Osteoblast (primary cell): ENCODE measurements at regions not wholly inside any gene's neighbourhood (a gene's known extent, or its start where the extent isn't known, plus 50 kb on each side); places are given as distances from the start of the nearest gene placed in this dataset.
"Not testable (repeated sequence)": the region's sequence is repeated elsewhere in the genome, so short reads cannot be mapped to it uniquely, and the experiment has no call there.

Source experiments
- DNase-seq: peaks from one replicate; pipeline ENCODE4 v3.0.0; 2011; ENCODE audit warnings: low spot score, mixed read lengths; ENCODE audit not compliant: insufficient read length; ENCODE audit errors: missing footprints
- H2AFZ ChIP-seq: 2 replicates; pipeline ENCODE4 v1.6.0; 2011; ENCODE audit warnings: mild to moderate bottlenecking, low read length
- H3K27ac ChIP-seq: 2 replicates; pipeline ENCODE4 v1.5.1; 2011; ENCODE audit warnings: mild to moderate bottlenecking, low read depth, low read length, moderate library complexity
- H3K27me3 ChIP-seq: 2 replicates; pipeline ENCODE4 v1.6.0; 2012; ENCODE audit warnings: mild to moderate bottlenecking, control low read depth, inconsistent platforms, low read length, moderate library complexity; ENCODE audit not compliant: insufficient read depth
- H3K36me3 ChIP-seq: 2 replicates; pipeline ENCODE4 v1.5.1; 2011; ENCODE audit warnings: mild to moderate bottlenecking, low read length, control low read depth, moderate library complexity; ENCODE audit not compliant: insufficient read depth
- H3K4me1 ChIP-seq: 2 replicates; pipeline ENCODE4 v1.5.1; 2011; ENCODE audit warnings: mild to moderate bottlenecking, low read length, control low read depth, moderate library complexity; ENCODE audit not compliant: insufficient read depth
- H3K4me2 ChIP-seq: 2 replicates; pipeline ENCODE4 v1.6.0; 2011; ENCODE audit warnings: mild to moderate bottlenecking, low read length; ENCODE audit not compliant: insufficient read depth
- H3K4me3 ChIP-seq: fragments of 200-600 bp; sonication (generic); 3 replicates; pipeline ENCODE4 v1.5.1; 2012; ENCODE audit warnings: mild to moderate bottlenecking, low read length, inconsistent platforms; ENCODE audit not compliant: insufficient read depth
- H3K79me2 ChIP-seq: 2 replicates; pipeline ENCODE4 v1.6.0; 2012; ENCODE audit warnings: mild to moderate bottlenecking, low read length, control low read depth, inconsistent platforms; ENCODE audit not compliant: insufficient read depth
- H3K9me3 ChIP-seq: 2 replicates; pipeline ENCODE4 v1.5.1; 2011; ENCODE audit warnings: low read depth, low read length, control low read depth
- H4K20me1 ChIP-seq: 2 replicates; pipeline ENCODE4 v1.6.0; 2012; ENCODE audit warnings: mild to moderate bottlenecking, low read length, control low read depth; ENCODE audit not compliant: insufficient read depth
- CTCF ChIP-seq: IDR thresholded peaks from 2 replicates; pipeline ENCODE4 v1.5.1; 2011; ENCODE audit warnings: mild to moderate bottlenecking, low read depth, low read length, moderate library complexity; ENCODE audit errors: extremely low read depth

DNA sequence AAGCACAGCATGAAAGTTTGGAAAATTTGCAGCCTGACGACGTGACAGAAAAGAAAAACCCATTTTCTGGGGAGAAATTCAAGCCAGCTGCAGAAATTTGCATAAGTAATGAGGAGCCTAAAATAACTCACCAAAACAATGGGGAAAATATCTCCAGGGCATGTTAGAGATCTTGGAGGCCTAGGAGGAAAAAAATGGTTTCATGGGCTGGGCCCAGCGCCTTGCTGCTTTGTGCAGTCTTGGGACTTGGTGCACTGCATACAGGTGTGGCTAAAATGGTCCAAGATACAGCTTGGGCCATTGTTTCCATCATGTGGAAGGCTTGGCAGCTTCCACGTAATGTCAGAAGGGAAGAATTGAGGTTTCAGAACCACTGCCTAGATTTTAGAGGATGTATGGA lies 428.5 kb upstream of the FRG2C start:
- no peak overlapping the region for H3K4me2 ChIP-seq
- H3K27me3 ChIP-seq, result no peaks in the 10 kb centered on the region
- no peak for DNase-seq
- no peak for TF ChIP-seq CTCF
- no peaks in the 10 kb centered on the region for H3K79me2 ChIP-seq
- no peaks in the 10 kb centered on the region for H3K4me1 ChIP-seq
- no peaks in the 10 kb centered on the region for H3K9me3 ChIP-seq
- no peak overlapping the region for H3K4me3 ChIP-seq
- H4K20me1 ChIP-seq, result no peaks in the 10 kb centered on the region
- no peak overlapping the region for H2AFZ ChIP-seq
- no peak overlapping the region for H3K27ac ChIP-seq
- H3K36me3 ChIP-seq, result no peaks in the 10 kb centered on the region

DNA sequence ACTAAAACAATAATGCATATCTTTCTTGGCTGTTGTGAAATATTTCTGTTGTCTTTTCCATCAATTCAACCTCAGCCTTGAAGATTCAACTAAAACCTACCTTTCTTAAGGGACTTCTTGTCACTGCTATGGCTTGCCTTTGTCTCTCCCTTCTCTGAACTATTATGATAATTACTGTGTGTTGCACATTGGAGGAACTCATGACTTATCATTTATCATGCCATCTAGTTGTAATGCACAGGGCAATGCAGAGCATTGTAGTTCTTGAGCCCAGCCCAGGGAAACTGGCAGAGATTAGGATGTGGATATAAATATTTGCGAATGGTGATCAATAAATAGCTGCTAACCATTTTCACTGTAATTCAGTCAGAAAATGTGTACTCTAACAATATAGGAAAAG lies 427.1 kb upstream of the FRG2C start:
- Histone ChIP-seq H4K20me1 (no peaks in the 10 kb centered on the region), H3K79me2 (no peaks in the 10 kb centered on the region), H3K27me3 (no peaks in the 10 kb centered on the region), H2AFZ (no peak overlapping the region), H3K9me3 (no peaks in the 10 kb centered on the region), H3K4me2 (no peak overlapping the region), H3K4me1 (no peaks in the 10 kb centered on the region), H3K27ac (no peak overlapping the region), H3K4me3 (no peak overlapping the region), H3K36me3 (no peaks in the 10 kb centered on the region)
- DNase-seq, result no peak
- no peak for TF ChIP-seq CTCF

- no peaks in the 10 kb centered on the region for H3K36me3 ChIP-seq
- H2AFZ ChIP-seq, result no peak overlapping the region
- no peak overlapping the region for H3K4me3 ChIP-seq
- DNase-seq, result no peak
- TF ChIP-seq CTCF, result no peak
- no peaks in the 10 kb centered on the region for H3K27me3 ChIP-seq
- no peaks in the 10 kb centered on the region for H3K79me2 ChIP-seq
- no peak overlapping the region for H3K4me2 ChIP-seq
- no peaks in the 10 kb centered on the region for H4K20me1 ChIP-seq
- no peaks in the 10 kb centered on the region for H3K9me3 ChIP-seq
- no peaks in the 10 kb centered on the region for H3K4me1 ChIP-seq
- no peak overlapping the region for H3K27ac ChIP-seq
Observed at GRCh38 chr3:75237477-75237876, 426.7 kb upstream of the FRG2C start.

DNA sequence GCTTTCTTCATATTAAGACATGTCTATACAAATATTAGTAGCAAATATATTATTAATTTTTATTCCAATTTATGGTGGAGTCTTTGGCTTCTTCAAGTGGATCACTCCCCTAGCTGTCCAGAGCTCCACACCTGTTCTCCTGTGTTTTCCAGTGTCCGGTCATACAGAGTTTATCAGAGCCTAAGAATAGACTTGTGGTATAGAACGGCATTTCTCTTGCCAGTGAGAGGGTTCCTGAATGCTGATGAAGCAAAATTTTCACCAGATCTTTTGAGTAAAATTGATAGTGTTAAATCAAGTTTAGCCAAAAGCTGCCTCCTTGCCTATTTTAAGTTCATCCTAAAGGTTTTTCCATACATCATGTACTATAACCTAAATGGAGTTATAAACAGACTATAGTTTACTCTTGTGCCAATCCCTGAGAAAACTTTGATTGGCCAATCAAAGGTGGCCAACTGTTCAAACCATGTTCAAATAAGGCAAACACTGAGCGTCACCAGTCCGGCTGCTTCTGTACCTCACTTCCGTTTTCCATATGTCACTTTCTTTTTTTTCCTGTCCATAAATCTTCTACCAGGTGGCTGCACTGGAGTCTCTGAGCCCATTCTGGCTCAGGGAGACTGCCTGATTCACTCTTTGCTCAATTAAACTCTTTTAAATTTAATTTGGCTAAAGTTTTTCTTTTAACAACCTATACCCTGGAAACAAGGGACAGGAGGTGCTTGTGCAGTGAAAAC lies 422.7 kb upstream of the FRG2C start:
- H2AFZ ChIP-seq, H3K27me3 ChIP-seq, H3K4me1 ChIP-seq: not testable (repeated sequence)

More for the DNA sequence above, 422.7 kb upstream of the FRG2C start:
- not testable (repeated sequence) for H4K20me1 ChIP-seq, H3K4me3 ChIP-seq, DNase-seq, H3K9me3 ChIP-seq, H3K27ac ChIP-seq, H3K36me3 ChIP-seq, H3K4me2 ChIP-seq, H3K79me2 ChIP-seq
